AG08396 (cell line): ENCODE measurements at regions not wholly inside any gene's neighbourhood (a gene's known extent, or its start where the extent isn't known, plus 50 kb on each side); places are given as distances from the start of the nearest gene placed in this dataset.
"Not testable (repeated sequence)": the region's sequence is repeated elsewhere in the genome, so short reads cannot be mapped to it uniquely, and the experiment has no call there.

Source experiments
- DNase-seq: peaks from one replicate; pipeline ENCODE4 v3.0.0; 2012; ENCODE audit warnings: low spot score, mixed read lengths

DNA sequence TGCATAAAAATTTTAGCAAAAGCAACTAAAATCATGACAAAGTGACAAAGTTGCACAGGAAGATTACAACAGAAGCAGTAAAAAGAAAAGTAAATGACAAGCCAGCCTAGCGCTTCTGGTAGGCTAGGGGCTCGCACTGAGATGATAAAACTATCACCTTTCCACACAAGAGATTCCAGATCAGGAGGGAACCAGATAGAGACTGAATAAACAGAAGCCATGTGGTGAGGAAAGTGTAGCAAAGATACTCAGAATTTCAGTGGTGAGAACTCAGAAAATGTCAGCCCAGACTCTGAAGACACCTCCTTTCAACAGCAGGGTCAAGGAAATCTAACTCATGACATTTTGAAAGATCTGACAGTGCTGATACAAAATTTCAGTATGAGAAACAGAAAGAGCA is 77.4 kb upstream of the DNAJC10 start:
- no peak for DNase-seq

GRCh38 chr2:182639971-182640370 is 76.1 kb upstream of the DNAJC10 start:
- DNase-seq, result no peak

- peak; percentile 43 for DNase-seq
These were observed 73.7 kb upstream of the DNAJC10 start for GRCh38 chr2:182642328-182642727.

GRCh38 chr2:182646763-182647498 is 69.1 kb upstream of the DNAJC10 start:
- no peak for DNase-seq

- no peak for DNase-seq
These were observed 68.6 kb upstream of the DNAJC10 start for GRCh38 chr2:182647499-182647787.

DNA sequence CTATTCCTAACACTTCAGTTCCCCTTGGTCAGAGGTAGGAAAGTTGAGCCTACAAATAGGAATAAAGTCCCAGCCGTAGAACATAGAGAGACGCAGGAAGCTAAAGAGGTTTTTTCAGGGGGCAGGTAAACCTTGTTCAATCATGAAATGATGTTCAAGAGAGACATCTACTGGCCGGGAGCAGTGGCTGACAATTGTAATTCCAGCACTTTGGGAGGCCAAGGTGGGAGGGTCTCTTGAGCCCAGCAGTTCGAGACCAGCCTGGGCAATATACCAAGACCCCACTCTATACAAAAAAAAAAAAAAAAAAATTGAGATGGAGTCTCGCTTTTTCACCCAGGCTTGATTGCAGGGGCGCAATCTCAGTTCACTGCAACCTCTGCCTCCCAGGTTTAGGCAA is 66.7 kb upstream of the DNAJC10 start:
- peak; percentile 21 for DNase-seq

- peak; percentile 13 for DNase-seq
These were observed 65.4 kb upstream of the DNAJC10 start for GRCh38 chr2:182650704-182651103.

GRCh38 chr2:182652326-182652725 is 63.7 kb upstream of the DNAJC10 start:
- DNase-seq, result no peak

DNA sequence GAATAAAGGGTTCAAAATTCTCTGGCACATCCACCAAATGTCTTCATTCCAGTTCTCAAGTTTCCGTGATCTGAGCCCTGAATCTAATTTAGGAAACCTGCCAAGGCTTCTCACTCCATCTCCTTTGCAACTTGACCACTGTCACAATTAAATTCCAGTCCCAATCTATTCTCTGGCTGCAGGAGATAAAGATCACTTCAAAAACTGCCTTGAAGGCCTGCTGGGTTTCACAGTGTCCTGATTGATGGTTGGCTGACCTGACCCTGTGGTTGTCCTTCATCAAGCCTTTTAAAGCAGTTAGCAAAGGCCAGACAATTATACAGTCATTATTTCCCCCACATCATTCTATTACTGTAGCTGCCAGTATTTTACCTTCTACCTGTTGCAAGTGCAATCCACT is 60.3 kb upstream of the DNAJC10 start:
- DNase-seq, result no peak

DNA sequence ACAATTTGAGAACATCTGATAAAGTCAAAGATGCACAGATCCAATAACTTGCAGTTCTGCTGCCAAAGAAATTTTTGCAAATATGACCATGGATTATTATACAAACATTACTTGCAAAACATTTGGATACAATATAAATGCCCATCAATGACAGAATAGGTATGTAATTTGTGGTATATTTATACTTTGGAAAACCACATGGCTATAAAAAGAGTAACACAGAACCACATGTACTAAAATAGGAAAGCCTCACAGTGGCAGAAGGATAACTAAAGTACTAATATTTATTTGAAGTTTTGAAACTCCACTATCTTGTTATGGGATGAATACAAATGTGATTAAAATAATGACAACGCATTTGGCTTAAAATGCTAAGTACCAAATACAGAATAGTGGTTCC is 51.8 kb upstream of the DNAJC10 start:
- no peak for DNase-seq

DNA sequence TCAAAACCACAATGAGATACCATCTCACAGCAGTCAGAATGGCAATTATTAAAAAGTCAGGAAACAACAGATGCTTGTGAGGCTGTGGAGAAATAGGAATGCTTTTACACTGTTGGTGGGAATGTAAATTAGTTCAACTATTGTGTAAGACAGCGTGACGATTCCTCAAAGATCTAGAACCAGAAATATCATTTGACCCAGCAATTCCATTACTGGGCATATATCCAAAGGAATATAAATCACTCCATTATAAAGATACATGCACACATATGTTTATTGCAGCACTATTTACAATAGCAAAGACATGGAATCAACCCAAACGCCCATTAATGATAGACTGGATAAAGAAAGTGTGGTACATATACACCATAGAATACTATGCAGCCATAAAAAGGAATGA is 50.6 kb upstream of the DNAJC10 start:
- DNase-seq, result not testable (repeated sequence)
